ENCODE measurements at regions not wholly inside any gene's neighbourhood (a gene's known extent, or its start where the extent isn't known, plus 50 kb on each side); places are given as distances from the start of the nearest gene placed in this dataset.

DNA sequence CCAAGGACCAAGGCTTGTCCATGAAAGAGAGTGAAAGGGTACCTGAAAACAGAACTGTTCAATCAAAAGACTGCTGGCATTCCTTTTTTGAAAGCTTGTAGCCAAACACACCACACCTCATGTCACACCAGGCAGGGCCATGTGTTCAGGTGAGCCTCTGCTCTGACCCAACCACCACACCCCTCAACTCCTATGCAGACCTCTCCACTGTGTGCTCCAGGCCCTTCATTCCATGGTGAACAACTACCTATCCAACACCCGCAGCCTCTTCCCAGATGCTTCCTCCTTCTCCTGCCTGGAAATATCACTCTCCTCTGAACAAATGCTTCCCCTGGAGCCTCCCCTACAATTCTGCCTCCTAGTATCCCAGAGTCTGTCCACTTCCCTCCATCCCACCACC lies 166.6 kb downstream of the AVL9 start:
- Histone ChIP-seq H3K4me3 (no peak overlapping the region), H3K36me3 (no peaks in the 10 kb centered on the region), H3K27ac (no peak overlapping the region), H3K4me1 (peaks cover 0 to 5% (median 0%) of the 10 kb centered on the region in 4 donors), H3K9me3 (no peaks in the 10 kb centered on the region), H3K27me3 (no peaks in the 10 kb centered on the region)
- intact Hi-C loops (cut with DNase I; ENCODE audit: low total_unique reads): no loop called here
- no peak for DNase-seq
- TF ChIP-seq EP300 (IDR thresholded peaks at IDR 0.05; ENCODE audit: low read depth) (no peak), POLR2AphosphoS5 (IDR thresholded peaks at IDR 0.05) (no peak)
- TF ChIP-seq, protein P1, sequence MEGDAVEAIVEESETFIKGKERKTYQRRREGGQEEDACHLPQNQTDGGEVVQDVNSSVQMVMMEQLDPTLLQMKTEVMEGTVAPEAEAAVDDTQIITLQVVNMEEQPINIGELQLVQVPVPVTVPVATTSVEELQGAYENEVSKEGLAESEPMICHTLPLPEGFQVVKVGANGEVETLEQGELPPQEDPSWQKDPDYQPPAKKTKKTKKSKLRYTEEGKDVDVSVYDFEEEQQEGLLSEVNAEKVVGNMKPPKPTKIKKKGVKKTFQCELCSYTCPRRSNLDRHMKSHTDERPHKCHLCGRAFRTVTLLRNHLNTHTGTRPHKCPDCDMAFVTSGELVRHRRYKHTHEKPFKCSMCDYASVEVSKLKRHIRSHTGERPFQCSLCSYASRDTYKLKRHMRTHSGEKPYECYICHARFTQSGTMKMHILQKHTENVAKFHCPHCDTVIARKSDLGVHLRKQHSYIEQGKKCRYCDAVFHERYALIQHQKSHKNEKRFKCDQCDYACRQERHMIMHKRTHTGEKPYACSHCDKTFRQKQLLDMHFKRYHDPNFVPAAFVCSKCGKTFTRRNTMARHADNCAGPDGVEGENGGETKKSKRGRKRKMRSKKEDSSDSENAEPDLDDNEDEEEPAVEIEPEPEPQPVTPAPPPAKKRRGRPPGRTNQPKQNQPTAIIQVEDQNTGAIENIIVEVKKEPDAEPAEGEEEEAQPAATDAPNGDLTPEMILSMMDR (IDR thresholded peaks at IDR 0.05): no peak
- in situ Hi-C loops (cut with MboI; ENCODE audit: low pct_ligation_motif_present in 1 of 4, low pct_unique_long_range_greater_than_20kb in 1 of 4, low sequenced_read_pairs in 3 of 4): no loop called here
- WGBS, 2 donors (ENCODE audit: low coverage in 1 of 2): 94 to 100% methylated on average over 1 of the region's 1 CpG

DNA sequence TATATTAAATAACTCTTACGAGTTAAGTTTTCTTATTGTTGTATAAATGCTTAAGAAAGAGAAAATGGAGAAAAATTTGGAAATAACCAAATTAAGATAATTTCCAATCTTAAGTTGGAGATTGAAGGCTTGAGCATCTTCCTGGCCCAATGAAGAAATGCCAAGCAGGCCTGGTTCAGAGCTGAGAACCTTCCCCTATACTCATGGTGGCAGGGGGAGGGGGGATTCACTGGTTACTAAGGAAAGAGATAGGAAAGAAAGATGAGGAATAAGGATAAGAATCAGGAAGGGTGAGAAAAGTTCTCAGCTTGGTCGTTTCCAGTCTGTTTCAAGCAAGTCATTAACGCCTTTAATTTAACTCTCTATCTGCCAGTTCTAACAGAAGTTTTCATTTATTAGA lies 166.2 kb downstream of the AVL9 start:
- H3K4me1 ChIP-seq: peaks cover 0 to 5% (median 0%) of the 10 kb centered on the region in 4 donors
- WGBS, 2 donors (ENCODE audit: low coverage in 1 of 2): 51 to 74% methylated on average over 3 of the region's 3 CpGs
- no peak overlapping the region for H3K27ac ChIP-seq
- no peaks in the 10 kb centered on the region for H3K9me3 ChIP-seq
- TF ChIP-seq, protein P1 (IDR thresholded peaks at IDR 0.05): no peak
- TF ChIP-seq POLR2AphosphoS5 (IDR thresholded peaks at IDR 0.05) (no peak), POLR2A (IDR thresholded peaks at IDR 0.05) (no peak), EP300 (IDR thresholded peaks at IDR 0.05; ENCODE audit: low read depth) (no peak)
- no peaks in the 10 kb centered on the region for H3K36me3 ChIP-seq
- no peak overlapping the region for H3K4me3 ChIP-seq
- intact Hi-C loops (cut with DNase I; ENCODE audit: low total_unique reads): no loop called here
- DNase-seq: no peak
- in situ Hi-C loops (cut with MboI; ENCODE audit: low pct_ligation_motif_present in 1 of 4, low pct_unique_long_range_greater_than_20kb in 1 of 4, low sequenced_read_pairs in 3 of 4): no loop called here
- H3K27me3 ChIP-seq: no peaks in the 10 kb centered on the region

- H3K4me3 ChIP-seq: no peak overlapping the region
- no peak for DNase-seq
- no peak overlapping the region for H3K27ac ChIP-seq
- no peaks in the 10 kb centered on the region for H3K27me3 ChIP-seq
- H3K4me1 ChIP-seq: peaks cover 0 to 5% (median 0%) of the 10 kb centered on the region in 4 donors
- in situ Hi-C loops (cut with MboI; ENCODE audit: low pct_ligation_motif_present in 1 of 4, low pct_unique_long_range_greater_than_20kb in 1 of 4, low sequenced_read_pairs in 3 of 4): no loop called here
- no peaks in the 10 kb centered on the region for H3K36me3 ChIP-seq
- TF ChIP-seq POLR2A (IDR thresholded peaks at IDR 0.05) (no peak), POLR2AphosphoS5 (IDR thresholded peaks at IDR 0.05) (no peak), EP300 (IDR thresholded peaks at IDR 0.05; ENCODE audit: low read depth) (no peak)
- TF ChIP-seq, protein P1 (IDR thresholded peaks at IDR 0.05): no peak
- 46 to 79% methylated on average over 2 of the region's 2 CpGs for WGBS, 2 donors (ENCODE audit: low coverage in 1 of 2)
- H3K9me3 ChIP-seq: no peaks in the 10 kb centered on the region
- intact Hi-C loops (cut with DNase I; ENCODE audit: low total_unique reads): no loop called here
These were observed 165.6 kb downstream of the AVL9 start for GRCh38 chr7:32660936-32661335.

- TF ChIP-seq, protein P1 (IDR thresholded peaks at IDR 0.05): no peak
- TF ChIP-seq POLR2AphosphoS5 (IDR thresholded peaks at IDR 0.05) (no peak), POLR2A (IDR thresholded peaks at IDR 0.05) (no peak), EP300 (IDR thresholded peaks at IDR 0.05; ENCODE audit: low read depth) (no peak)
- H3K27ac ChIP-seq: no peak overlapping the region
- no peaks in the 10 kb centered on the region for H3K9me3 ChIP-seq
- peaks cover 0 to 5% (median 0%) of the 10 kb centered on the region in 4 donors for H3K4me1 ChIP-seq
- H3K4me3 ChIP-seq: no peak overlapping the region
- H3K27me3 ChIP-seq: no peaks in the 10 kb centered on the region
- intact Hi-C loops (cut with DNase I; ENCODE audit: low total_unique reads): no loop called here
- DNase-seq: no peak
- WGBS, 2 donors (ENCODE audit: low coverage in 1 of 2): 90 to 95% methylated on average over 6 to 9 of the region's 9 CpGs
- in situ Hi-C loops (cut with MboI; ENCODE audit: low pct_ligation_motif_present in 1 of 4, low pct_unique_long_range_greater_than_20kb in 1 of 4, low sequenced_read_pairs in 3 of 4): no loop called here
- no peaks in the 10 kb centered on the region for H3K36me3 ChIP-seq
These were observed 164.6 kb downstream of the AVL9 start for GRCh38 chr7:32659853-32660252.

Data from transverse colon (tissue), 4 donors.